ENCODE measurements at regions not wholly inside any gene's neighbourhood (a gene's known extent, or its start where the extent isn't known, plus 50 kb on each side); places are given as distances from the start of the nearest gene placed in this dataset.

- Histone ChIP-seq H3K4me1 (ENCODE audit: control insufficient read depth, insufficient read depth, low read length) (no peaks in the 10 kb centered on the region), H3K4me3 (ENCODE audit: low read length) (no peak overlapping the region), H3K27me3 (ENCODE audit: control insufficient read depth, insufficient read depth, low read length) (no peaks in the 10 kb centered on the region), H3K36me3 (ENCODE audit: control insufficient read depth, insufficient read depth, low read length) (no peaks in the 10 kb centered on the region), H3K27ac (ENCODE audit: low read length) (no peak overlapping the region), H3K9me3 (ENCODE audit: control insufficient read depth, low read depth, low read length) (no peaks in the 10 kb centered on the region)
- no peak for DNase-seq
- 100% methylated on average over 1 of the region's 5 CpGs for WGBS (ENCODE audit: insufficient coverage, low lambda C conversion rate)
Observed at GRCh38 chr18:75544496-75544895, 117.0 kb upstream of the SMIM21 start.

DNA sequence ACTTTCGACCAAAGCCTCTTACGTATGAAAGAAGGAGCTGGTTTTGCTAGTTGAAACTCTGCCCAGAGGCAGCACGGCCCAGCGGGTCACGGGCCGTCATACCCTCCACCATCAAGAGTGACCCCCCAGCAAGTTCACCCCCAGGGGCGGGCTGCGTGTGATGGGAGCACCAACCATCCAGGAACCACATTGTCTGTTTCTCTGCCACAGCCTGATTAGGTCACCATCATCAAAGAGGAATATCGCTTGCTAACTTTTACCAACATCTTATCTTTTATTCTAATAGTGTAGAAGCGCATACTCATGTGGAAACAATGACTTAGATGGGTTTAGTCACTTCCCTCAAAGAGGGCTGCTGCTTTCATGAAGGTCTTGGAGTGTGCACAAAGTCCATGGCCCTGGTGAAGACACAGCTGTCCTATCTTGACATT is 116.6 kb upstream of the SMIM21 start:
- H3K4me3 ChIP-seq (ENCODE audit: low read length): no peak overlapping the region
- no peak overlapping the region for H3K27ac ChIP-seq (ENCODE audit: low read length)
- H3K9me3 ChIP-seq (ENCODE audit: control insufficient read depth, low read depth, low read length): no peaks in the 10 kb centered on the region
- WGBS (ENCODE audit: insufficient coverage, low lambda C conversion rate): 100% methylated on average over 1 of the region's 10 CpGs
- H3K36me3 ChIP-seq (ENCODE audit: control insufficient read depth, insufficient read depth, low read length): no peaks in the 10 kb centered on the region
- H3K4me1 ChIP-seq (ENCODE audit: control insufficient read depth, insufficient read depth, low read length): no peaks in the 10 kb centered on the region
- no peak for DNase-seq
- no peaks in the 10 kb centered on the region for H3K27me3 ChIP-seq (ENCODE audit: control insufficient read depth, insufficient read depth, low read length)

DNA sequence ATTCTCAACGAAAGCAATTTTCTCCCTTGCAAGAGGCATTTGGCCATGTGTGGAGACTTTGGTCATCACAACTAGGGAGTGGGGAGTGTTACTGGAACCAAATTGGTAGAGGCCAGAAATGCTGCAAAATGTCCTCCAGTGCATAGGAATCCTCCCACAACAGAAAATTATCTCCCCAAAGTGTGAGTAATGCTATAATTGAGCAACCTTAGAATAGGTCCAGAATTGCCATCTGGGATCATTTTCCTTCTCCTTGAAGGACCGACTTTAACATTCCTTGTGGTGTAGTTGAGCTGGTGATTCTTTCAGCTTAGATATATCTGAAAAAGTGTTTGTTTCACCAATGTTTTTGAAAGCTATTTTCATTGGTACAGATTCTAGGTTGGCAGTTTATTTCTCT is 111.2 kb upstream of the SMIM21 start:
- no CpG with 5 or more reads among the region's 2 CpGs for WGBS (ENCODE audit: insufficient coverage, low lambda C conversion rate)
- no peaks in the 10 kb centered on the region for H3K4me1 ChIP-seq (ENCODE audit: control insufficient read depth, insufficient read depth, low read length)
- H3K27ac ChIP-seq (ENCODE audit: low read length): no peak overlapping the region
- H3K27me3 ChIP-seq (ENCODE audit: control insufficient read depth, insufficient read depth, low read length): no peaks in the 10 kb centered on the region
- H3K36me3 ChIP-seq (ENCODE audit: control insufficient read depth, insufficient read depth, low read length): no peaks in the 10 kb centered on the region
- no peak overlapping the region for H3K4me3 ChIP-seq (ENCODE audit: low read length)
- no peak for DNase-seq
- H3K9me3 ChIP-seq (ENCODE audit: control insufficient read depth, low read depth, low read length): no peaks in the 10 kb centered on the region

GRCh38 chr18:75533950-75534349 is 106.4 kb upstream of the SMIM21 start:
- H3K4me1 ChIP-seq (ENCODE audit: control insufficient read depth, insufficient read depth, low read length): no peaks in the 10 kb centered on the region
- no peaks in the 10 kb centered on the region for H3K36me3 ChIP-seq (ENCODE audit: control insufficient read depth, insufficient read depth, low read length)
- H3K9me3 ChIP-seq (ENCODE audit: control insufficient read depth, low read depth, low read length): no peaks in the 10 kb centered on the region
- H3K4me3 ChIP-seq (ENCODE audit: low read length): no peak overlapping the region
- WGBS (ENCODE audit: insufficient coverage, low lambda C conversion rate): no CpG with 5 or more reads among the region's 5 CpGs
- H3K27ac ChIP-seq (ENCODE audit: low read length): no peak overlapping the region
- no peaks in the 10 kb centered on the region for H3K27me3 ChIP-seq (ENCODE audit: control insufficient read depth, insufficient read depth, low read length)
- no peak for DNase-seq

GRCh38 chr18:75533209-75533608 is 105.7 kb upstream of the SMIM21 start:
- WGBS (ENCODE audit: insufficient coverage, low lambda C conversion rate): no CpG with 5 or more reads among the region's 2 CpGs
- Histone ChIP-seq H3K27me3 (ENCODE audit: control insufficient read depth, insufficient read depth, low read length) (no peaks in the 10 kb centered on the region), H3K9me3 (ENCODE audit: control insufficient read depth, low read depth, low read length) (no peaks in the 10 kb centered on the region), H3K4me1 (ENCODE audit: control insufficient read depth, insufficient read depth, low read length) (no peaks in the 10 kb centered on the region), H3K4me3 (ENCODE audit: low read length) (no peak overlapping the region), H3K27ac (ENCODE audit: low read length) (no peak overlapping the region), H3K36me3 (ENCODE audit: control insufficient read depth, insufficient read depth, low read length) (no peaks in the 10 kb centered on the region)
- DNase-seq: no peak

- Histone ChIP-seq H3K4me3 (ENCODE audit: low read length) (no peak overlapping the region), H3K27me3 (ENCODE audit: control insufficient read depth, insufficient read depth, low read length) (no peaks in the 10 kb centered on the region), H3K27ac (ENCODE audit: low read length) (no peak overlapping the region), H3K9me3 (ENCODE audit: control insufficient read depth, low read depth, low read length) (no peaks in the 10 kb centered on the region), H3K4me1 (ENCODE audit: control insufficient read depth, insufficient read depth, low read length) (no peaks in the 10 kb centered on the region), H3K36me3 (ENCODE audit: control insufficient read depth, insufficient read depth, low read length) (no peaks in the 10 kb centered on the region)
- DNase-seq: no peak
- no CpG with 5 or more reads among the region's 13 CpGs for WGBS (ENCODE audit: insufficient coverage, low lambda C conversion rate)
Observed at GRCh38 chr18:75531851-75532459, 104.5 kb upstream of the SMIM21 start.

DNA sequence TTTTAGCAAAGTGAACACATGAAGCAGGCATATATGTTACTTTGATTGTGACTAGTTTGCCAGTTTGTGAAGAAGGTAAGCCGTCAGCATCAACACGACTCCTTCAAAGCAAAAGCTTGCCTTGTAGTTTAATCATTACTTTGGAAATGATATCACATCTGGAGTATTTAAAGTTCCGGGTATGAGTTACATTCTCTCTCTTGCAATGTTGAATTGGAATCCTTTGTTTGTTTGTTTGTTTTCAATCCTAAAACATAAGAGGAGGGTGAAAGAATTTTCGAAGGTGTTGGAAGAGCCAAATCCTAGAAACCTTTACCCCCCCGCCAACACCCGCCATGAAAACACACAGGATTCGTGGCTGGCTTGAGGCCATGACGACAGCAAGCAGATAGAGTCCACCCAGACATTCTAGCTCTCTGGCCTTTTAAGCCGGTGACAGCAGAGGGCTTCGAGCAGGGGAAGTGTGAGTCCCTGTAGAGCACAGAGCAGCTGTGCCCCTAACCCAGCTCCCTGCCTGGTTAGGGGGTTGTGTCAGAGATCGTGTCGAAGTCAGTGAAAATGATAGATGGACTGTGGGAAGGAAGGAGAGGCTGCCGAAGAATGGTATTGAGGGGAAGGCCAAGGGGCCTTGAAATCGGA is 103.8 kb upstream of the SMIM21 start:
- Histone ChIP-seq H3K4me3 (ENCODE audit: low read length) (no peak overlapping the region), H3K36me3 (ENCODE audit: control insufficient read depth, insufficient read depth, low read length) (no peaks in the 10 kb centered on the region), H3K27ac (ENCODE audit: low read length) (no peak overlapping the region), H3K27me3 (ENCODE audit: control insufficient read depth, insufficient read depth, low read length) (no peaks in the 10 kb centered on the region), H3K9me3 (ENCODE audit: control insufficient read depth, low read depth, low read length) (no peaks in the 10 kb centered on the region), H3K4me1 (ENCODE audit: control insufficient read depth, insufficient read depth, low read length) (no peaks in the 10 kb centered on the region)
- 64% methylated on average over 4 of the region's 14 CpGs for WGBS (ENCODE audit: insufficient coverage, low lambda C conversion rate)
- no peak for DNase-seq

- no peak for DNase-seq
- H3K36me3 ChIP-seq (ENCODE audit: control insufficient read depth, insufficient read depth, low read length): no peaks in the 10 kb centered on the region
- no peaks in the 10 kb centered on the region for H3K9me3 ChIP-seq (ENCODE audit: control insufficient read depth, low read depth, low read length)
- WGBS (ENCODE audit: insufficient coverage, low lambda C conversion rate): 100% methylated on average over 1 of the region's 7 CpGs
- H3K4me1 ChIP-seq (ENCODE audit: control insufficient read depth, insufficient read depth, low read length): no peaks in the 10 kb centered on the region
- no peak overlapping the region for H3K27ac ChIP-seq (ENCODE audit: low read length)
- no peak overlapping the region for H3K4me3 ChIP-seq (ENCODE audit: low read length)
- H3K27me3 ChIP-seq (ENCODE audit: control insufficient read depth, insufficient read depth, low read length): no peaks in the 10 kb centered on the region
Observed at GRCh38 chr18:75530566-75531211, 103.2 kb upstream of the SMIM21 start.

DNA sequence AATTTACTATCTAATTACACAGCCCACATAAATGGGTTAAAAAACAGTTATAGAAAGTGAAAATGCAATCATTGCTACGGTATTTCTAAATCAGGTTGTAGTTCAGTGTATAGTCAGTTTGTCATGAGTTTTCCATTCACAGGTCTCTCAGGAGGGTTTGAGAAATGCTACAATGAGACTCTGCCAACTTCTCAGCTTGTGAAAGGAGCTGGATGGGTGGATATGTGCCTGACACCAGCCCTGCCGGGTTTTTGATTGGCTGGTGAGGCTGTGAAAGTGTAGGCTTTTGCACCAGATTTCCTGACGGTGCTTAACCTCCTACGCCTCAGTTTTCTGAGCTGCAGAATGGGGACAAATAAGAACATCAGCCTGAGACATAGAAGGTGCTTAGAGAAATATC is 102.6 kb upstream of the SMIM21 start:
- no peak overlapping the region for H3K27ac ChIP-seq (ENCODE audit: low read length)
- no peaks in the 10 kb centered on the region for H3K9me3 ChIP-seq (ENCODE audit: control insufficient read depth, low read depth, low read length)
- H3K27me3 ChIP-seq (ENCODE audit: control insufficient read depth, insufficient read depth, low read length): no peaks in the 10 kb centered on the region
- no CpG with 5 or more reads among the region's 4 CpGs for WGBS (ENCODE audit: insufficient coverage, low lambda C conversion rate)
- H3K36me3 ChIP-seq (ENCODE audit: control insufficient read depth, insufficient read depth, low read length): no peaks in the 10 kb centered on the region
- no peak for DNase-seq
- H3K4me1 ChIP-seq (ENCODE audit: control insufficient read depth, insufficient read depth, low read length): no peaks in the 10 kb centered on the region
- no peak overlapping the region for H3K4me3 ChIP-seq (ENCODE audit: low read length)

GRCh38 chr18:75529394-75529793 is 101.9 kb upstream of the SMIM21 start:
- no peaks in the 10 kb centered on the region for H3K4me1 ChIP-seq (ENCODE audit: control insufficient read depth, insufficient read depth, low read length)
- no peak overlapping the region for H3K27ac ChIP-seq (ENCODE audit: low read length)
- WGBS (ENCODE audit: insufficient coverage, low lambda C conversion rate): no CpG with 5 or more reads among the region's 8 CpGs
- H3K36me3 ChIP-seq (ENCODE audit: control insufficient read depth, insufficient read depth, low read length): no peaks in the 10 kb centered on the region
- no peak for DNase-seq
- no peaks in the 10 kb centered on the region for H3K9me3 ChIP-seq (ENCODE audit: control insufficient read depth, low read depth, low read length)
- H3K4me3 ChIP-seq (ENCODE audit: low read length): no peak overlapping the region
- no peaks in the 10 kb centered on the region for H3K27me3 ChIP-seq (ENCODE audit: control insufficient read depth, insufficient read depth, low read length)
